Astrocyte (in vitro differentiated cells and primary cell): ENCODE measurements at regions not wholly inside any gene's neighbourhood (a gene's known extent, or its start where the extent isn't known, plus 50 kb on each side); places are given as distances from the start of the nearest gene placed in this dataset.

Experiments
- CTCF ChIP-seq: IDR thresholded peaks from 2 replicates; pipeline ENCODE4 v1.5.1; 2011; ENCODE audit warnings: low read depth, mild to moderate bottlenecking, inconsistent platforms, low read length, moderate library complexity; ENCODE audit not compliant: insufficient read depth
- EZH2 ChIP-seq: IDR thresholded peaks from 2 replicates; pipeline ENCODE4 v1.6.1; 2012; ENCODE audit warnings: mild to moderate bottlenecking, low read length, inconsistent platforms; ENCODE audit not compliant: insufficient read depth

- peak; percentile 17 for TF ChIP-seq CTCF
- no peak for TF ChIP-seq EZH2
Observed at GRCh38 chr9:16154521-16155078, 601.8 kb downstream of the CCDC171 start.
